ENCODE measurements at regions not wholly inside any gene's neighbourhood (a gene's known extent, or its start where the extent isn't known, plus 50 kb on each side); places are given as distances from the start of the nearest gene placed in this dataset.

GRCh38 chrX:1945879-1946278 lies 331.0 kb downstream of the ASMT start:
- TF ChIP-seq, protein P1, sequence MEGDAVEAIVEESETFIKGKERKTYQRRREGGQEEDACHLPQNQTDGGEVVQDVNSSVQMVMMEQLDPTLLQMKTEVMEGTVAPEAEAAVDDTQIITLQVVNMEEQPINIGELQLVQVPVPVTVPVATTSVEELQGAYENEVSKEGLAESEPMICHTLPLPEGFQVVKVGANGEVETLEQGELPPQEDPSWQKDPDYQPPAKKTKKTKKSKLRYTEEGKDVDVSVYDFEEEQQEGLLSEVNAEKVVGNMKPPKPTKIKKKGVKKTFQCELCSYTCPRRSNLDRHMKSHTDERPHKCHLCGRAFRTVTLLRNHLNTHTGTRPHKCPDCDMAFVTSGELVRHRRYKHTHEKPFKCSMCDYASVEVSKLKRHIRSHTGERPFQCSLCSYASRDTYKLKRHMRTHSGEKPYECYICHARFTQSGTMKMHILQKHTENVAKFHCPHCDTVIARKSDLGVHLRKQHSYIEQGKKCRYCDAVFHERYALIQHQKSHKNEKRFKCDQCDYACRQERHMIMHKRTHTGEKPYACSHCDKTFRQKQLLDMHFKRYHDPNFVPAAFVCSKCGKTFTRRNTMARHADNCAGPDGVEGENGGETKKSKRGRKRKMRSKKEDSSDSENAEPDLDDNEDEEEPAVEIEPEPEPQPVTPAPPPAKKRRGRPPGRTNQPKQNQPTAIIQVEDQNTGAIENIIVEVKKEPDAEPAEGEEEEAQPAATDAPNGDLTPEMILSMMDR (IDR thresholded peaks at IDR 0.05; ENCODE audit: control extremely low read depth in 1 of 3, insufficient read depth in 1 of 3, low read depth in 1 of 3, low read length in 3 of 3): no peak
- TF ChIP-seq POLR2A (IDR thresholded peaks at IDR 0.05; ENCODE audit: control extremely low read depth in 1 of 2, low read depth in 2 of 2, low read length in 2 of 2) (no peak), TBP (IDR thresholded peaks at IDR 0.05; ENCODE audit: low read depth, low read length) (no peak), SP2 (IDR thresholded peaks at IDR 0.05; ENCODE audit: low read length) (no peak), SIN3A (conservative IDR thresholded peaks at IDR 0.05 in 1 of 2, IDR thresholded peaks at IDR 0.05 in 1 of 2; ENCODE audit: low read depth in 1 of 2, low read length in 2 of 2) (no peak), YY1 (IDR thresholded peaks at IDR 0.05; ENCODE audit: low read depth, low read length) (no peak), ATF2 (IDR thresholded peaks at IDR 0.05; ENCODE audit: low read length) (no peak), EGR1 (IDR thresholded peaks at IDR 0.05; ENCODE audit: borderline replicate concordance, low read depth, low read length) (no peak), MAX (IDR thresholded peaks at IDR 0.05) (no peak)

Data from H1 (cell line).